ENCODE measurements at regions not wholly inside any gene's neighbourhood (a gene's known extent, or its start where the extent isn't known, plus 50 kb on each side); places are given as distances from the start of the nearest gene placed in this dataset.

GRCh38 chr9:89945133-89945532 lies 340.3 kb downstream of the GADD45G start:
- no peaks in the 10 kb centered on the region for H3F3A ChIP-seq (ENCODE audit: insufficient read depth)
- H3K9ac ChIP-seq (ENCODE audit: low read length), result no peak overlapping the region
- peaks cover 3% of the 10 kb centered on the region; the same call in 1 of the 2 replicates for H3K27me3 ChIP-seq (ENCODE audit: low read length)
- no peaks in the 10 kb centered on the region for H3K9me2 ChIP-seq (replicated peaks; ENCODE audit: insufficient read depth, low read length)
- no peak overlapping the region for H3K4me2 ChIP-seq (ENCODE audit: low read depth, low read length, poor library complexity, severe bottlenecking)
- H4K20me1 ChIP-seq (ENCODE audit: low read depth, low read length), result no peaks in the 10 kb centered on the region
- H3K79me2 ChIP-seq (ENCODE audit: insufficient read depth, low read length), result no peaks in the 10 kb centered on the region
- H2AFZ ChIP-seq (ENCODE audit: low read depth, low read length, severe bottlenecking), result no peak overlapping the region
- TF ChIP-seq EZH2phosphoT487 (conservative IDR thresholded peaks at IDR 0.05; ENCODE audit: low read length), result no peak
- TF ChIP-seq, protein P1, sequence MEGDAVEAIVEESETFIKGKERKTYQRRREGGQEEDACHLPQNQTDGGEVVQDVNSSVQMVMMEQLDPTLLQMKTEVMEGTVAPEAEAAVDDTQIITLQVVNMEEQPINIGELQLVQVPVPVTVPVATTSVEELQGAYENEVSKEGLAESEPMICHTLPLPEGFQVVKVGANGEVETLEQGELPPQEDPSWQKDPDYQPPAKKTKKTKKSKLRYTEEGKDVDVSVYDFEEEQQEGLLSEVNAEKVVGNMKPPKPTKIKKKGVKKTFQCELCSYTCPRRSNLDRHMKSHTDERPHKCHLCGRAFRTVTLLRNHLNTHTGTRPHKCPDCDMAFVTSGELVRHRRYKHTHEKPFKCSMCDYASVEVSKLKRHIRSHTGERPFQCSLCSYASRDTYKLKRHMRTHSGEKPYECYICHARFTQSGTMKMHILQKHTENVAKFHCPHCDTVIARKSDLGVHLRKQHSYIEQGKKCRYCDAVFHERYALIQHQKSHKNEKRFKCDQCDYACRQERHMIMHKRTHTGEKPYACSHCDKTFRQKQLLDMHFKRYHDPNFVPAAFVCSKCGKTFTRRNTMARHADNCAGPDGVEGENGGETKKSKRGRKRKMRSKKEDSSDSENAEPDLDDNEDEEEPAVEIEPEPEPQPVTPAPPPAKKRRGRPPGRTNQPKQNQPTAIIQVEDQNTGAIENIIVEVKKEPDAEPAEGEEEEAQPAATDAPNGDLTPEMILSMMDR (IDR thresholded peaks at IDR 0.05; ENCODE audit: insufficient read depth, low read length, poor library complexity, severe bottlenecking), result no peak
- H3K9me3 ChIP-seq (ENCODE audit: insufficient read depth, low read length), result no peaks in the 10 kb centered on the region
- H3K36me3 ChIP-seq (ENCODE audit: low read length), result no peaks in the 10 kb centered on the region
- H3K4me3 ChIP-seq (ENCODE audit: insufficient read depth, low read length, poor library complexity, severe bottlenecking), result no peak overlapping the region
- H3K27ac ChIP-seq (ENCODE audit: low read depth, low read length), result no peak overlapping the region

GRCh38 chr9:89946741-89947140 lies 341.9 kb downstream of the GADD45G start:
- Histone ChIP-seq H3K36me3 (ENCODE audit: low read length) (no peaks in the 10 kb centered on the region), H3K9me3 (ENCODE audit: insufficient read depth, low read length) (no peaks in the 10 kb centered on the region), H3K27ac (ENCODE audit: low read depth, low read length) (no peak overlapping the region), H3K27me3 (ENCODE audit: low read length) (peaks cover 3% of the 10 kb centered on the region; the same call in 1 of the 2 replicates), H3K9ac (ENCODE audit: low read length) (no peak overlapping the region), H3F3A (ENCODE audit: insufficient read depth) (no peaks in the 10 kb centered on the region), H3K79me2 (ENCODE audit: insufficient read depth, low read length) (no peaks in the 10 kb centered on the region), H2AFZ (ENCODE audit: low read depth, low read length, severe bottlenecking) (no peak overlapping the region), H3K4me2 (ENCODE audit: low read depth, low read length, poor library complexity, severe bottlenecking) (no peak overlapping the region), H3K4me3 (ENCODE audit: insufficient read depth, low read length, poor library complexity, severe bottlenecking) (no peak overlapping the region), H4K20me1 (ENCODE audit: low read depth, low read length) (no peaks in the 10 kb centered on the region), H3K9me2 (replicated peaks; ENCODE audit: insufficient read depth, low read length) (no peaks in the 10 kb centered on the region)
- TF ChIP-seq, protein P1 (IDR thresholded peaks at IDR 0.05; ENCODE audit: insufficient read depth, low read length, poor library complexity, severe bottlenecking), result no peak
- TF ChIP-seq EZH2phosphoT487 (conservative IDR thresholded peaks at IDR 0.05; ENCODE audit: low read length), result no peak

DNA sequence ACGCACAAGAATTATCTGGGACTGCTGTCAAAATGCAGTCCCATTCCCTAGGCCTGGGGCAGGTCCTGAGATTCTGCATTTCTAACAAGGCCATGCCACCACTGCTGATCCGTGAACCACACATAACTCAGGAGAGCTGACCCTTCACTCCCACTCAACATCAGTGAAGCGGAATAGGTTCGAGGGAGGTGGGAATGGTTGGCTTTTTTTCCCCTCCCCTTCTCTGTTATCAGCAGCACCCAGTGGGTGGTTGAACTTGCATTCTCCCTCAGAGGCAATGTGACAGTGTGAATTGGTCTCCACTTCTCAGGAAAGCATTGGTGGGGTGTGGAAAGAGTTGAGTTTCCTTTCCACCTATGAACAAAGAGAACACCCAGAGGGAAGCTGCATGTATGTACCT lies 344.3 kb downstream of the GADD45G start:
- H4K20me1 ChIP-seq (ENCODE audit: low read depth, low read length), result no peaks in the 10 kb centered on the region
- H2AFZ ChIP-seq (ENCODE audit: low read depth, low read length, severe bottlenecking), result no peak overlapping the region
- no peaks in the 10 kb centered on the region for H3K9me2 ChIP-seq (replicated peaks; ENCODE audit: insufficient read depth, low read length)
- H3K79me2 ChIP-seq (ENCODE audit: insufficient read depth, low read length), result no peaks in the 10 kb centered on the region
- no peaks in the 10 kb centered on the region for H3K36me3 ChIP-seq (ENCODE audit: low read length)
- TF ChIP-seq, protein P1 (IDR thresholded peaks at IDR 0.05; ENCODE audit: insufficient read depth, low read length, poor library complexity, severe bottlenecking), result no peak
- no peaks in the 10 kb centered on the region for H3K27me3 ChIP-seq (ENCODE audit: low read length)
- H3K4me2 ChIP-seq (ENCODE audit: low read depth, low read length, poor library complexity, severe bottlenecking), result no peak overlapping the region
- no peak overlapping the region for H3K27ac ChIP-seq (ENCODE audit: low read depth, low read length)
- no peaks in the 10 kb centered on the region for H3K9me3 ChIP-seq (ENCODE audit: insufficient read depth, low read length)
- no peak overlapping the region for H3K4me3 ChIP-seq (ENCODE audit: insufficient read depth, low read length, poor library complexity, severe bottlenecking)
- no peaks in the 10 kb centered on the region for H3F3A ChIP-seq (ENCODE audit: insufficient read depth)
- H3K9ac ChIP-seq (ENCODE audit: low read length), result no peak overlapping the region

Data from SU-DHL-6 (cell line).